GM12878 (cell line): ENCODE measurements at regions not wholly inside any gene's neighbourhood (a gene's known extent, or its start where the extent isn't known, plus 50 kb on each side); places are given as distances from the start of the nearest gene placed in this dataset.

Experiments
- ASH2L ChIP-seq: fragments of 300-600, 200-600 bp; sonication (generic); IDR thresholded peaks from 2 replicates; pipeline ENCODE4 v1.6.1; 2017; ENCODE audit warnings: low read depth, mild to moderate bottlenecking, borderline replicate concordance
- ATF2 ChIP-seq: IDR thresholded peaks from 2 replicates; pipeline ENCODE4 v1.6.1; 2012; ENCODE audit warnings: low read length, inconsistent platforms
- CREM ChIP-seq: IDR thresholded peaks from 2 replicates; pipeline ENCODE4 v1.6.1; 2014; ENCODE audit warnings: antibody characterized with exemption, low read depth
- DPF2 ChIP-seq: fragments of 450-650 bp; IDR thresholded peaks from 2 replicates; pipeline ENCODE4 v1.6.1; 2017; ENCODE audit warnings: mild to moderate bottlenecking
- EGR1 ChIP-seq, 2 experiments: IDR thresholded peaks; 1 replicate in 1 of 2; 2 replicates in 1 of 2; pipeline ENCODE4 v1.6.1; 2011 to 2012; ENCODE audit warnings: low read depth in 2 of 2, low read length in 2 of 2, borderline replicate concordance in 1 of 2, mild to moderate bottlenecking in 1 of 2, moderate library complexity in 1 of 2
- FOS ChIP-seq: IDR thresholded peaks from 3 replicates; pipeline ENCODE4 v1.6.1; 2011; ENCODE audit warnings: borderline replicate concordance; ENCODE audit not compliant: insufficient read length; ENCODE audit errors: extremely low read depth
- IKZF2 ChIP-seq, 2 experiments: fragments of 450-650 bp; IDR thresholded peaks; 2 replicates each; pipeline ENCODE4 v1.6.1; 2017; ENCODE audit warnings: mild to moderate bottlenecking in 2 of 2, moderate library complexity in 2 of 2
- KLF5 ChIP-seq: fragments of 450-650 bp; IDR thresholded peaks from 2 replicates; pipeline ENCODE4 v1.6.1; 2014; ENCODE audit warnings: mild to moderate bottlenecking; ENCODE audit not compliant: partially characterized antibody
- NR2C1 ChIP-seq: fragments of 450-650 bp; IDR thresholded peaks from 2 replicates; pipeline ENCODE4 v1.6.1; 2017; ENCODE audit warnings: antibody characterized with exemption, mild to moderate bottlenecking, moderate library complexity
- PML ChIP-seq: IDR thresholded peaks from 2 replicates; pipeline ENCODE4 v1.6.1; 2012; ENCODE audit warnings: low read length, inconsistent platforms
- RAD21 ChIP-seq: IDR thresholded peaks from 2 replicates; pipeline ENCODE4 v1.6.1; 2011; ENCODE audit warnings: mild to moderate bottlenecking, low read depth, low read length, moderate library complexity; ENCODE audit not compliant: insufficient read depth
- SPI1 ChIP-seq: IDR thresholded peaks from 2 replicates; pipeline ENCODE4 v1.6.1; 2011; ENCODE audit warnings: low read depth, mild to moderate bottlenecking, low read length, moderate library complexity, borderline replicate concordance; ENCODE audit not compliant: insufficient read depth
- SREBF1 ChIP-seq: IDR thresholded peaks from 2 replicates; pipeline ENCODE4 v1.6.1; 2012; ENCODE audit warnings: mild to moderate bottlenecking, low read length
- STAT3 ChIP-seq: IDR thresholded peaks from 2 replicates; pipeline ENCODE4 v1.6.1; 2011; ENCODE audit warnings: low read depth, low read length, improper control_type of control experiment
- SUPT20H ChIP-seq: IDR thresholded peaks from 2 replicates; pipeline ENCODE4 v1.6.1; 2011; ENCODE audit warnings: low read depth, mild to moderate bottlenecking, low read length, moderate library complexity, borderline replicate concordance; ENCODE audit not compliant: control insufficient read depth
- TCF12 ChIP-seq: IDR thresholded peaks from 2 replicates; pipeline ENCODE4 v1.6.1; 2011; ENCODE audit warnings: low read depth, mild to moderate bottlenecking, low read length
- ZNF274 ChIP-seq: IDR thresholded peaks from one replicate; pipeline ENCODE4 v1.8.0; 2011; ENCODE audit not compliant: insufficient read length, insufficient read depth
- ZNF592 ChIP-seq: fragments of 450-650 bp; IDR thresholded peaks from 2 replicates; pipeline ENCODE4 v1.6.1; 2017; ENCODE audit warnings: mild to moderate bottlenecking, moderate library complexity
- TF ChIP-seq, protein P1 (sequence below): fragments of 450-650 bp; IDR thresholded peaks from 2 replicates; pipeline ENCODE4 v1.6.1; 2018; ENCODE audit warnings: mild to moderate bottlenecking, low read depth, moderate library complexity; ENCODE audit not compliant: partially characterized antibody
- TF ChIP-seq, protein P2 (sequence below): fragments of 450-650 bp; IDR thresholded peaks from 2 replicates; pipeline ENCODE4 v1.6.1; 2016; ENCODE audit warnings: mild to moderate bottlenecking

GRCh38 chr10:31707093-31708039 is 221.3 kb downstream of the ARHGAP12 start (continued):
- TF ChIP-seq SPI1, result peak; percentile 51; the same call in 1 of the 2 replicates
- no peak for TF ChIP-seq ZNF274
- TF ChIP-seq DPF2, result no peak
- no peak for TF ChIP-seq EGR1 (IDR thresholded peaks at IDR 0.05; ENCODE audit: borderline replicate concordance in 1 of 2, low read depth in 2 of 2, low read length in 2 of 2)
- TF ChIP-seq, protein P1, sequence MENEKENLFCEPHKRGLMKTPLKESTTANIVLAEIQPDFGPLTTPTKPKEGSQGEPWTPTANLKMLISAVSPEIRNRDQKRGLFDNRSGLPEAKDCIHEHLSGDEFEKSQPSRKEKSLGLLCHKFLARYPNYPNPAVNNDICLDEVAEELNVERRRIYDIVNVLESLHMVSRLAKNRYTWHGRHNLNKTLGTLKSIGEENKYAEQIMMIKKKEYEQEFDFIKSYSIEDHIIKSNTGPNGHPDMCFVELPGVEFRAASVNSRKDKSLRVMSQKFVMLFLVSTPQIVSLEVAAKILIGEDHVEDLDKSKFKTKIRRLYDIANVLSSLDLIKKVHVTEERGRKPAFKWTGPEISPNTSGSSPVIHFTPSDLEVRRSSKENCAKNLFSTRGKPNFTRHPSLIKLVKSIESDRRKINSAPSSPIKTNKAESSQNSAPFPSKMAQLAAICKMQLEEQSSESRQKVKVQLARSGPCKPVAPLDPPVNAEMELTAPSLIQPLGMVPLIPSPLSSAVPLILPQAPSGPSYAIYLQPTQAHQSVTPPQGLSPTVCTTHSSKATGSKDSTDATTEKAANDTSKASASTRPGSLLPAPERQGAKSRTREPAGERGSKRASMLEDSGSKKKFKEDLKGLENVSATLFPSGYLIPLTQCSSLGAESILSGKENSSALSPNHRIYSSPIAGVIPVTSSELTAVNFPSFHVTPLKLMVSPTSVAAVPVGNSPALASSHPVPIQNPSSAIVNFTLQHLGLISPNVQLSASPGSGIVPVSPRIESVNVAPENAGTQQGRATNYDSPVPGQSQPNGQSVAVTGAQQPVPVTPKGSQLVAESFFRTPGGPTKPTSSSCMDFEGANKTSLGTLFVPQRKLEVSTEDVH, result no peak
- TF ChIP-seq ZNF592, result no peak
- TF ChIP-seq PML, result 0 out of 2 replicates have a peak, but pooled peaks have one; percentile 64
- no peak for TF ChIP-seq SUPT20H
- TF ChIP-seq ATF2, result peak; percentile 94
- no peak for TF ChIP-seq KLF5
- no peak for TF ChIP-seq SREBF1
- TF ChIP-seq RAD21, result peak; percentile 28; the same call in 1 of the 2 replicates
- TF ChIP-seq TCF12, result peak; percentile 77
- TF ChIP-seq IKZF2 (IDR thresholded peaks at IDR 0.05), result peak; percentile 90 to 91
- TF ChIP-seq NR2C1, result peak; percentile 79
- no peak for TF ChIP-seq FOS
- TF ChIP-seq ASH2L, result 0 out of 2 replicates have a peak, but pooled peaks have one; percentile 45
- TF ChIP-seq, protein P2, sequence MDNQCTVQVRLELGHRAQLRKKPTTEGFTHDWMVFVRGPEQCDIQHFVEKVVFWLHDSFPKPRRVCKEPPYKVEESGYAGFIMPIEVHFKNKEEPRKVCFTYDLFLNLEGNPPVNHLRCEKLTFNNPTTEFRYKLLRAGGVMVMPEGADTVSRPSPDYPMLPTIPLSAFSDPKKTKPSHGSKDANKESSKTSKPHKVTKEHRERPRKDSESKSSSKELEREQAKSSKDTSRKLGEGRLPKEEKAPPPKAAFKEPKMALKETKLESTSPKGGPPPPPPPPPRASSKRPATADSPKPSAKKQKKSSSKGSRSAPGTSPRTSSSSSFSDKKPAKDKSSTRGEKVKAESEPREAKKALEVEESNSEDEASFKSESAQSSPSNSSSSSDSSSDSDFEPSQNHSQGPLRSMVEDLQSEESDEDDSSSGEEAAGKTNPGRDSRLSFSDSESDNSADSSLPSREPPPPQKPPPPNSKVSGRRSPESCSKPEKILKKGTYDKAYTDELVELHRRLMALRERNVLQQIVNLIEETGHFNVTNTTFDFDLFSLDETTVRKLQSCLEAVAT, result peak; percentile 25; the same call in 1 of the 2 replicates
- peak; percentile 92; the same call in 1 of the 2 replicates for TF ChIP-seq STAT3
- TF ChIP-seq CREM, result peak; percentile 83
